Gastrocnemius medialis (tissue), 4 donors: ENCODE measurements at regions not wholly inside any gene's neighbourhood (a gene's known extent, or its start where the extent isn't known, plus 50 kb on each side); places are given as distances from the start of the nearest gene placed in this dataset.

Experiments
- POLR2A ChIP-seq, 2 donors: fragments of 450-650 bp; IDR thresholded peaks; one replicate each; pipeline ENCODE4 v1.6.1; 2017; ENCODE audit warnings: antibody characterized with exemption in 2 of 2, mild to moderate bottlenecking in 2 of 2, moderate library complexity in 2 of 2
- TF ChIP-seq, protein P1 (sequence below), 5 experiments: fragments of 450-650 bp in 3 of 5; fragments of 200-600 bp in 2 of 5; sonication (generic) in 2 of 5; IDR thresholded peaks in 4 of 5; conservative IDR thresholded peaks in 1 of 5; 1 replicate in 4 of 5; 2 replicates in 1 of 5; pipeline ENCODE4 v1.5.1; 2016 to 2019; ENCODE audit warnings: antibody characterized with exemption in 5 of 5, mild to moderate bottlenecking in 3 of 5, moderate library complexity in 3 of 5

DNA sequence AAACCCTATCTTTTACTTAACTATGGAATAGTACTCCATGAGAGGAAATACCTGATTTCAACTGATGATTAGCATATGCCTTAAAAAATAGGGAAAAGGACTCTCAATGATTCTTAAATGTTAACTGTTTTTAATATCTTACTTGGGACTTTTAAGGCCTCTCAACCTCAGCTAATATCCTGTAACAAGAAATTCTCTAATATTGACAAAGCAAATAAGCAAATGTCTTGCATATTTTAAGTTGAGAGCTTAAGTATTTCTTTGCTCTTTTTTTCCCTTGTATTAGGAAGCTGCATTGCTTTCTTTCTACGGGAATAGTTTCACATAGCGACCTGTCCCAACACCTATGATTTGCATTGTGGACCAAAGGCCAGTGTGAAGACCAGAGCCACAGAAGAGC is 249.9 kb downstream of the BCAT1 start:
- TF ChIP-seq, protein P1, sequence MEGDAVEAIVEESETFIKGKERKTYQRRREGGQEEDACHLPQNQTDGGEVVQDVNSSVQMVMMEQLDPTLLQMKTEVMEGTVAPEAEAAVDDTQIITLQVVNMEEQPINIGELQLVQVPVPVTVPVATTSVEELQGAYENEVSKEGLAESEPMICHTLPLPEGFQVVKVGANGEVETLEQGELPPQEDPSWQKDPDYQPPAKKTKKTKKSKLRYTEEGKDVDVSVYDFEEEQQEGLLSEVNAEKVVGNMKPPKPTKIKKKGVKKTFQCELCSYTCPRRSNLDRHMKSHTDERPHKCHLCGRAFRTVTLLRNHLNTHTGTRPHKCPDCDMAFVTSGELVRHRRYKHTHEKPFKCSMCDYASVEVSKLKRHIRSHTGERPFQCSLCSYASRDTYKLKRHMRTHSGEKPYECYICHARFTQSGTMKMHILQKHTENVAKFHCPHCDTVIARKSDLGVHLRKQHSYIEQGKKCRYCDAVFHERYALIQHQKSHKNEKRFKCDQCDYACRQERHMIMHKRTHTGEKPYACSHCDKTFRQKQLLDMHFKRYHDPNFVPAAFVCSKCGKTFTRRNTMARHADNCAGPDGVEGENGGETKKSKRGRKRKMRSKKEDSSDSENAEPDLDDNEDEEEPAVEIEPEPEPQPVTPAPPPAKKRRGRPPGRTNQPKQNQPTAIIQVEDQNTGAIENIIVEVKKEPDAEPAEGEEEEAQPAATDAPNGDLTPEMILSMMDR (IDR thresholded peaks at IDR 0.05 in 4 of 5, conservative IDR thresholded peaks at IDR 0.05 in 1 of 5): no peak
- TF ChIP-seq POLR2A (IDR thresholded peaks at IDR 0.05): no peak
